Left renal pelvis (tissue), 4 donors: ENCODE measurements at regions not wholly inside any gene's neighbourhood (a gene's known extent, or its start where the extent isn't known, plus 50 kb on each side); places are given as distances from the start of the nearest gene placed in this dataset.
"Not testable (repeated sequence)": the region's sequence is repeated elsewhere in the genome, so short reads cannot be mapped to it uniquely, and the experiment has no call there.

Experiments
- DNase-seq, 4 donors: peaks; one replicate each; pipeline ENCODE4 v3.0.0-alpha.2; 2013; ENCODE audit warnings: low read depth in 4 of 4, low spot score in 3 of 4

DNA sequence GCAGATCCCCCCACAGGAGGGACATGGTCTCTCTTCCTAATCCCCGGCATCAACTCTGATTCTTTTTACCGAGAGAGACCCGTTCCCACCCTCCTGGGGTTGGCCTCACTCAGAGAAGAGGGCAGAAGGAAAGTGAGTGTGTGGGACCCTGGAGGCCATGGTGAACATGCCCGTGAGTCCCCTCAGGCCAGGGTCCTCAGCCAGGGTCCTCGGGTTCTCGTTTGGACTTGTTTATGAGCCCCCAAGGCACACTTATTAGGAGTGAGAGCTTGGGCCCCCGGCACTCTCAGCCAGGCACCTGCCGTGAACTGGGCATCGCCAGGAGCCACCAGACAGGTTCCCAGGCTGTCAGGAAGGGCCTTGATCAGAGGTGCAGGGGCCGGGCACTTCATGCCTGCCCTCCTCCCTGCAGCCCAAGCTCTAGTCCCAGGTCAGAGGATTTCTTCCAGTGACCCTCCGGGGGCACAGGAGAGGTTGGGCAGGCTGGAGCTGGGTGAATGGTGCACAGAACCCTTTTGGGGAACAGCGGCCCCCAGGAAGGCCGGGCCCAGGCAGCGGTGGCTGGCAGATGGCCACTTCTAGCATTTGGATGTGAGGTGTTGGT is 122.6 kb downstream of the CRYAA start:
- DNase-seq = no peak

DNA sequence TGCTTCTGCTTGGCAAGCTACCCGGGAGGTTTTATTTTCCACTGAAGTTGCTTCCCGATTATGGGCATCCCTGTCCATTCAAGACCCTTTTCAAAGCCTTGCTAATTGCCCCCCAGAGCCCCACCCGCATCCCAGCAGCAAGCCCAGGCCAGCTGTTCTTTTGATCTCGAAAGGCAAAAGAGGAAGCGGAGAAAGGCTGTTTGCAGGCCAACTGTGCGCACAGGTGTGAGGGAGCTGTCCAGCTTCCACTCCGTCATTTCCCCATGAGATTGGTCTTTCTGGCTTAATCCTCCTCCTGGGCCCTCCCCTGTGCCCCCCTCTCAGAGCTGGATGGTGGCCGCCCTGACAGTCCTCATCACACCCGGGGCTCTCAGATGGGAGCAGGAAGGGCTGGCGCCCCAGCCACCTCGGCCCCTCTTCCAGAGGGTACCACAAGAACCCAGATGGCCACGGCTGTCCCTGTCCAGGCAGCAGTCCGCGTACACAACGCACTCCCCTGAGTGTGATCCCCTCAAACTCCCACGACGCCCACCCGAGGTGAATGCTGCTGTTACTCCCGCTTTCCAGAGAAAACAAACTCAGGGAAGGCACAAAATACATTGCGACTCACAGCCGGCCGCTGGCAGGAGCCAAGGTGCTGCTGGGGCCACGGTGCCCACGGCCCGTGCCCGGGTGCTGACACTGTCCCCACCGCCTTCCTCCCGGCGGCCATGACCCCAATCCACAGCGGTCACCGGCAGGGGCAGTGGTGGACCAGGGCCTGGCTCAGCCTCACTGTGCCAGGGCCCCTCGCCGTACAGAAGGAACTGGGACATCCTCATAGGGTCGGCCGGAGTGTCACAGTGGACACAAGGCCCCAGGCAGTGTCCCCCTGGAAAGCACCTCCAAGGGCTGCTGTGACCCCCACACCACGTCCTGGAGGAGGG is 121.9 kb downstream of the CRYAA start:
- no peak for DNase-seq

DNA sequence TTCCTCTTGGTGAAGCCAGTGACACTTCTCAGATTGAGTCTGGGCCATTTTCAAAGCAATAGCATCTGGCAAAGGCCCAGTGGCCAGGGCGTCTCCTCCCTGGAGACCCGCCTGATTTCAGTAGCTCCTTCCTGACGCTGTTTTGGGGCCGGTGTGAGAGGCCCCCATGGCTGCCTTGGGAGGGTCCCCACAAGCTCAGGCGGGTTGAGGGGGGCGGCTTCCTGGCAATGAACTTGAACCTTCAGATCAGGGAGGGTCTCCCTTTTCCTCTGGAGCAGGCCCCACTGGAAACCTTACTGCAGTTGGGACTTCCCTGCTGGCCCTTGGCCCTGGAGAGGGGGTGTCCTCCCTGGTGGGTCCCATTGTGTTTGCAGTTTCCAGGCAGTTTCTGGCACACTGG is 121.2 kb downstream of the CRYAA start:
- DNase-seq = no peak

- no peak for DNase-seq
Observed at GRCh38 chr21:43289442-43289841, 120.6 kb downstream of the CRYAA start.

DNA sequence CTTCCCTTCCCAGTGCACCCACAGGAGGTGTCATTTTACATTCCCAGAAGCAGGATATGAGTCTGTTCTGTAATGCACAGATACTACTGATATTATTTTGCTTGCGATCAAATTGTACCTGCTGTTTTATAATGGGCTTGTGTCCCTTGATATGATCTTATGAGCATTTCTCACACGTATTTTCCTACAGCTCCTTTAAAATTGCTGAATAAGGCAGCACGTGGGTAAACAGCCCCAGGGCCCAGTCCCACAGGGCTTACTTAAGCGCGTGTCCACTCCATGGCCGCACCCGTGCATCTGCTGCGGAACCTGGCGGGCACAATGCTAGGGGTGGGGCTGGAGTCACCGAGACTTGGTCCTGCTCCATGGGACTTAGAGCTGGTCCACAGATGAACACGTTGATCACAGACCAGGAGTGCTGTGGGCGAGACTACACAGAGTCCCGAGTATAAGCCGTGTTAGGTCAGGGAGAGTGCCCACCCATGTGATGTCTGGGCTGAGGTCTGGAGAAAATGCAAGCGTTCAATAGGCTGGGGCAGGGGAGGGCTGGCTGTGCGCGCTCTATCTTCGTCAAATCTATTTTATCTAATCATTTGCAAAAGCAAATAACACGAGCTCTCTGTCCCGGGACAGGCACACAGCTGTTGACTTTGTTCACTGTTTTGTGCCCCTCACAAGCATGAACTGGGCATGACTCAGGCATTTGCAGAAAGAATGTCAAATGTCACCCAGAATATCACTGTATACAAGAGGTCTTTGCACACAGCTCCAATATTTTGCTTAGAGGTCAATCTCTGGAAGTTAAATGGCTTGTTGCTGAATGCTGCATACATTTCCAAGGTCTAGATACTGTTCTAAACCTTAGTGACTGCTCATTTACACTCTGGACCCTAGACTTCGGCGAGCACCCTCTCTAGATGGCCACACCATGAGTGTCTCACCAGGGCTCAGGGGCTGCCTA is 119.3 kb downstream of the CRYAA start:
- no peak for DNase-seq

DNA sequence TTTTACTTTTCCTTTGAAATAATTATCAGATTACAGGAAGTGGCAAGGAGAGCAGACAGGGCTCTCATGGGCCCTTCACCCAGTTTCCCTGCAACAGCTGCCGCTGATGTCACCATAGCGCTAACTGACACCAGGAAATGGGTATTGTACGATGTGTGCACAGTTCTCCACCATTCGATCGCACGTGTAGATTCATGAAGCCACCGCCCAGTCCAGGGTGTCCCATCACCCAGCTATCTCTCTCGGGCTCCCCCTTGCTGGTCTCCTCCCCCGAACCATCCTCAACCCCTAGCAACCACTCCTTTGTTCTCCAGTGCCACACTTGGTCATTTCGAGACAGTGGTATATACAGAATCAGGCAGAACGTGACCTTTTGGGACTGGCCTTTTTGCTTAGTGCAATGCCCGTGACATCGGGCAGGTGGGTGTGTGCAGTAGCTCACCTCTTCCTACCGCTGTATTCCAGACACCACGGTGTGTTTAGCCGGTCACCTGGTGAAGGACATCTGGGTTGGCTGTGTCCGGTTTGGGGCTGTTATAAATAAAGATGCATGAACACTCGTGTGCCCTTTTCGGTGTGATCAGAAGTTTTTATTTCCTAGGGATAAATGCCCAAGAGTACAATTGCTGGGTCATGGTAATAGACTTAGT is 118.4 kb downstream of the CRYAA start:
- DNase-seq = no peak

DNA sequence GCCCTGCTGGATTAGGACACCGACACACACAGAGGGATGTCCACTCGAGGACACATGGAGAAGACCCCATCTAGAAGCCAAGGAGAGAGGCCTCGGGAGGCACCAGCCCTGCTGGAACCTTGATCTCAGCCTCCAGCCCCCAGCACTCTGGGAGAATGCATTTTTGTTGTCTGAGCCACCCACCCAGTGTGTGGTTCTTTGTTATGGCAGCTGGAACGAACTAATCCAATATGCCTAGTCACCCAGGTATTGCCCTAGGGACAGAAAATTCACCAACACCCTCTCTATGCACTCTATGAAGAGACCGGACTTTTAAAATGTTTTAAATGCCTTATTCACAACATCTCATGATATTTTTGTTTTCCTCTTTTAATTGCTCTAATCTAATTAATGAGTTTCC is 117.4 kb downstream of the CRYAA start:
- no peak for DNase-seq

DNA sequence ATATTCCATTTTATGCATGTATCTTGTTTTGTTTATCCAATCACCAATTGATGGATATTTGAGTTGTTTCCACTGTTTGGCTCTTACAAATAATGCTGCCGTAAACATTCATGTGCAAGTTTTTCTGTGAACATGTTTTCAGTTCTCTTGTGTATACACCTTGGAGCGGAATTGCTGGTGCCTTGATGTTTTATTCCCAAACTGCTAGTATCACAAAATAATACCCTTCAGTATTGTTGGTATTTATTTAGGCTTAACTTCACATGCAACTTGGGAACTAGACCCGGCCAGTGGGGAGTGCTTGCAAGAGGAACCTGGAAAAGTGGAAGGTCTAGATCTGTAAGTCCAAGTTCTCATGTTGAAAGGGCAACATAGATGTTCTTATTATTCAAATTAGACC is 115.9 kb downstream of the CRYAA start:
- no peak for DNase-seq

DNA sequence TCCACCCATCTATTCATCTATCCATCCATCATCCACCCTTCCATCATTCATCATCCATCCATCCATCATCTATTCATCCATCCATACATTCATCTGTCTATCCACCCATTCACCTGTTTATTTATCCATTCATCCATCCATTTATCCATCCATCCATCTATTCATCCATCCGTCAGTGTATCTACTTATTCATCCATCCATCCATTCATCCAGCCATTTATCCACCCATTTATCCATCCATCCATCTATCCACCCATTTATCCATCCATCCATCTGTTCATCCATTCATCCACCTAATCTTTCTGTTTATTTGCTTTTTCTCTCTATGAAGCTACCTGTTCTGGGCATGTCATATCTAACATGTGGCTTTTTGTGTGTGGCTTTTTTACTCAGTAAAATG is 115.4 kb downstream of the CRYAA start:
- no peak for DNase-seq

- not testable (repeated sequence) for DNase-seq
Observed at GRCh38 chr21:43283925-43284221, 115.1 kb downstream of the CRYAA start.

- no peak for DNase-seq
Observed at GRCh38 chr21:43283136-43283924, 114.5 kb downstream of the CRYAA start.

DNA sequence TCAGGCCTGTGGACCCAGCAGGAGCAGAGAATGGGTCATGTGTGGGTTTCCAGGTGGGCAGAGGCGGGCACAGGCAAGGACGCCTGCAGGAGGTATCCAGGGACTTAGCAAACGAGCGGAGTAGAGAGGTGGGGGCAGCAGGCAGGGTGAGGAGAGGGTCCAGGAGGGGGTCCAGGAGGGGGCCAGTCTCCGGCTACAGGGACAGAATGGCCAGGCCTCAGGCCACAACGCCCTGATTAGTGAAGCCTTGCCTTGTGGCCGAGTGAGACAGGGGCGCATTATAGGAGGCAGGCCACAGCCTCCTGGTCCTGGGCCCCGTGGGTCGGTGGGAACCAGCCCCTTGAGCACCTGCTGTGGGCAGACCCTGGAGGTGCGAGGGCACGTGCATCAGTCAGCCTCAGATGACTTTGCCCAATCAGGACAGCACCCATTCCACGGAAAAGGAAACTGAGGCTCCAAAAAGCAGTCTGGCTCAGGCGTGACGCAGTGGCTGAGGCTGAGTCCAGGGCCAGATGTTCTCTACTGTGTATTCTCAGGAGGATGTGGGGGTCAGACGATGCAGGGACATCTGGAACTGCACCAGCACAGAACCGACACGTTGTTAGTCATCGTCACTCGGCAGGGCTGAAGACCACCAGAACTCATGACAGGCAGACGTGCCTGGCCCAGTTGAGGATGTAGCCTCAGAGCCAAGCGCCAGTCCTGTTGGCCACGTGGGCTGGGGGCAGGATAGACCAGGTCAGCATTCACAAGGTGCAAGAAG is 113.7 kb downstream of the CRYAA start:
- no peak for DNase-seq

- DNase-seq = no peak
Observed at GRCh38 chr21:43281661-43282357, 113.0 kb downstream of the CRYAA start.

DNA sequence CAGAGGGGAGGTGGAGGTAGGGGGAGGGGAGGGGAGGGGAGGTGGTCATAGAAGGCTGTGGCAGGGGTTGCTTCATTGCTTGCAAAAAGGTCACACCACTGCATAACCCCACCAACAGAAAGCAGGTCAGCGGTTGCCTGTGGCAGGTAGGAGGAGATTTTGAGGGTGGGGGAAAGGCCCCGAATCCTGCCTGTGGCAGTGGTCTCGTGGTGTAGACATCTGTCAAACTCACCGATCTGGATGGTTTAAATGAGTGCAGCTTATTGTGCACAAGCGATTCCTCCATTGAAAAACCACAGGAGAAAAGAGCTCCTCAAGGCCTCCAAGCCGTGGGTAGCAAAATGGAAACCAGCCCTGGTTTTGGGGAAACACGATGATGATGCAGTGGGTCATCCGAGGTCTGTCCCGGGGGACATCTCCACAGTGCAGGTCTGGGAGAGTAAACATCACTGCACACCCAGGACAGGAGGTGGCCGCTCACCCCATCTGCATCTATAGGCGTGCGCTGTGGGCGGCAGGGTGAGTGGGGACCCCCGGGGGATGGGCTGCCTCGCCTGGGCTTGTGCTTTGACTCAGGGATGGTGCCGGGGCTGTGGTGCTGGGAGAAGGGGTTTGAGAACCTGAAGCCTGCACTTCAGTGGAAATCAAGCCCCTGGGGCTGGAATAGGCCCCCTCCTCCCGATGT is 112.3 kb downstream of the CRYAA start:
- DNase-seq = no peak

DNA sequence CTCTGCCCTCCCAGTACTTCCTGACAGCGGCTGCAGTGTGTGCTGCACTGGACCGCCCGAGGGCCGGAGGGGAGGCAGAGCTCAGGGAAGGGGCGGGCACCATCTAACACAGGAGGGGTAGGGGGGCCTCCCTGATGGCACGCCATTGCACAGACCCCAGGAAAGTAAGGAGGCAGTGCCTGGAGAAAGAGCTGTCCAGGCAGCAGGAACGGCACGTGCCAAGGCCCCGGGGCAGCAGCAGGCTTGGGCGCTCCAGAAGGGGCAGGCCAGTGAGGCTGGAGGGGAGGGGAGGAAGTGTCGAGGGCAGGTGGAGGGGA is 110.7 kb downstream of the CRYAA start:
- DNase-seq = no peak

- DNase-seq = no peak
Observed at GRCh38 chr21:43278766-43279577, 110.2 kb downstream of the CRYAA start.

GRCh38 chr21:43278359-43278758 is 109.6 kb downstream of the CRYAA start:
- no peak for DNase-seq
